ENCODE measurements at regions not wholly inside any gene's neighbourhood (a gene's known extent, or its start where the extent isn't known, plus 50 kb on each side); places are given as distances from the start of the nearest gene placed in this dataset.
A peak's percentile ranks its signal among the peaks of the same experiment; 100 is the strongest.

GRCh38 chr16:82259731-82260130 is 89.7 kb upstream of the MPHOSPH6 start:
- no peak overlapping the region for H3K4me3 Mint-ChIP-seq
- peaks cover 12% of the 10 kb centered on the region for H3K9me3 Mint-ChIP-seq
- H3K27me3 Mint-ChIP-seq: peaks cover 36% of the 10 kb centered on the region

DNA sequence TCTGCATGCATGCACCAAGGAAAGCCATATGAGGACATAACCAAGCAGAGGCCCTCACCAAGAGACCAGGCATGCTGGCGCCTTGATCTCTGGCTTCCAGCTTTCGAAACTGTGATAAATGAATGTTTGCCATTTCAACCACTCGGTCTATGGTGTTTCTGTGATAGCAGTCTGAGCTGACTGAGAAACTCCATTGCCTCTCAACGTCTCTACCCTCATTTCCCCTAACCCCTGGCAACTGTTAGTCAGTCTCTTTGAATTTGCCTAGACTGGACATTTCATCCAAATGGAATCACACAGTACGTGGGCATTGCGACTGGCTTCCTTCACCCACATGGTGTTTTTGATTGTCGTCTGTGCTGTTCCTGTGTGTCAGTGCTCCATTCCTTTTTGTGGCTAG is 88.0 kb upstream of the MPHOSPH6 start:
- no peaks in the 10 kb centered on the region for H3K36me3 Mint-ChIP-seq (ENCODE audit: low read depth)
- peaks cover 12% of the 10 kb centered on the region for H3K9me3 Mint-ChIP-seq
- H3K27me3 Mint-ChIP-seq: peaks cover 32% of the 10 kb centered on the region
- no peak for DNase-seq
- no peak overlapping the region for H3K4me3 Mint-ChIP-seq
- no peaks in the 10 kb centered on the region for H3K4me1 Mint-ChIP-seq (ENCODE audit: low read depth)
- no peak overlapping the region for H3K27ac Mint-ChIP-seq

More at GRCh38 chr16:82259731-82260130, 89.7 kb upstream of the MPHOSPH6 start:
- Mint-ChIP-seq H3K27ac (no peak overlapping the region), H3K4me1 (ENCODE audit: low read depth) (no peaks in the 10 kb centered on the region), H3K36me3 (ENCODE audit: low read depth) (no peaks in the 10 kb centered on the region)
- DNase-seq: no peak

DNA sequence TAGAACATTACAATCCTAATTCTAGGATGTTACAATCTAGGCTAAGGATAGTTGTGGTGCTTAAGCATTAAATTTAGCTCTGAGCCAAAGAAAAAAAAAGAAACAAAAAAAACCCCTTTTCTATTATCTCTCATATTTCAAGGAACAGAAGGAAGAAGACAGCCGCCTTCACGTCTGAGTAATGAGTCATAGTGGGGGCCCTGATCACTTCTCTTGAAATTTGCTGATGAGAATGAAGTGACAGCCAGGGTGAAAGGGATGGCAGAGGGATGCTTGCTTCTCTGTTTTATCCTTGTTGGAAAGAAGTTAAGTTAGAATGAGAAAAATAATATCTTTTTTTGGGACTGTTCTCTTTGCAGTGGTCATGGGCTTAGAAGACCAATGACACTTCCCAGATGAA is 82.6 kb upstream of the MPHOSPH6 start:
- H3K9me3 Mint-ChIP-seq: no peaks in the 10 kb centered on the region
- no peak for DNase-seq
- no peaks in the 10 kb centered on the region for H3K4me1 Mint-ChIP-seq (ENCODE audit: low read depth)
- H3K36me3 Mint-ChIP-seq (ENCODE audit: low read depth): no peaks in the 10 kb centered on the region
- H3K4me3 Mint-ChIP-seq: no peak overlapping the region
- peaks cover 18% of the 10 kb centered on the region for H3K27me3 Mint-ChIP-seq
- no peak overlapping the region for H3K27ac Mint-ChIP-seq

GRCh38 chr16:82248677-82249076 is 78.7 kb upstream of the MPHOSPH6 start:
- DNase-seq: no peak
- Mint-ChIP-seq H3K4me3 (no peak overlapping the region), H3K27ac (no peak overlapping the region), H3K36me3 (ENCODE audit: low read depth) (no peaks in the 10 kb centered on the region), H3K4me1 (ENCODE audit: low read depth) (no peaks in the 10 kb centered on the region), H3K27me3 (peaks cover 10% of the 10 kb centered on the region), H3K9me3 (peaks cover 7% of the 10 kb centered on the region)

DNA sequence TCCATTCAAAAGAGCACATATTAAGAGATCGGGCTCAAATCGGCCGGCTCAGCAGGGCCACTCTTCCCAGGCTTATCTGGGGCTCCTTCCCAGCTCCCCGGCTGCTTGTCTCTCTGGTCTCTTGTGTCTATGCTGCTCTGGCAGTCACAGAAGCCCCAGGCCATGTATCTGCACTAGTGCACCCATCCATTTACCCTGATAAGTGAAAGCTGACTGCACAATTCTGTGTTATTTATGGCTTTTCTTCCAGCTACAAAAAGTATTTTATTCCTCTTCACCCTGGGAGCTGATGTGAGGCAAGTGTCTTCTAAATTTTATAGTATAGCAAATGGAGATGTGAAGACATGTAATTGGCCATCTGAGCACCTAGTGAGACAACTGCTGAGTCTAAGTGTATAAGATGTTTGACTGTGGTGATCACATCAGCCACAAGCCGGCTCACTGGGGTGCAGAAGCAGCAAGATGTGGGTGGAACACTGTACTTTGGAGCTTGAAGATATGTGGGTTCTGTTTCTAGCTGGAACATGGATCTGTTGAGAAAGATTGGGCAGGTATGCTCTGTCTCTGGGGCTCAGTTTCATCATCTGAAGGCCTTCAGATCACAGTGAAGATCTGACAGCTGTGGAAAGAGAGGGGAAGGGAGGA is 78.1 kb upstream of the MPHOSPH6 start:
- no peak for DNase-seq
- peaks cover 9% of the 10 kb centered on the region for H3K9me3 Mint-ChIP-seq
- H3K4me3 Mint-ChIP-seq: no peak overlapping the region
- H3K4me1 Mint-ChIP-seq (ENCODE audit: low read depth): no peaks in the 10 kb centered on the region
- peaks cover 9% of the 10 kb centered on the region for H3K27me3 Mint-ChIP-seq
- H3K27ac Mint-ChIP-seq: no peak overlapping the region
- no peaks in the 10 kb centered on the region for H3K36me3 Mint-ChIP-seq (ENCODE audit: low read depth)

- H3K27ac Mint-ChIP-seq: no peak overlapping the region
- peaks cover 43% of the 10 kb centered on the region for H3K27me3 Mint-ChIP-seq
- peaks cover 9% of the 10 kb centered on the region for H3K9me3 Mint-ChIP-seq
- H3K4me3 Mint-ChIP-seq: no peak overlapping the region
- H3K36me3 Mint-ChIP-seq (ENCODE audit: low read depth): no peaks in the 10 kb centered on the region
- no peaks in the 10 kb centered on the region for H3K4me1 Mint-ChIP-seq (ENCODE audit: low read depth)
- no peak for DNase-seq
Observed at GRCh38 chr16:82242201-82242600, 72.2 kb upstream of the MPHOSPH6 start.

DNA sequence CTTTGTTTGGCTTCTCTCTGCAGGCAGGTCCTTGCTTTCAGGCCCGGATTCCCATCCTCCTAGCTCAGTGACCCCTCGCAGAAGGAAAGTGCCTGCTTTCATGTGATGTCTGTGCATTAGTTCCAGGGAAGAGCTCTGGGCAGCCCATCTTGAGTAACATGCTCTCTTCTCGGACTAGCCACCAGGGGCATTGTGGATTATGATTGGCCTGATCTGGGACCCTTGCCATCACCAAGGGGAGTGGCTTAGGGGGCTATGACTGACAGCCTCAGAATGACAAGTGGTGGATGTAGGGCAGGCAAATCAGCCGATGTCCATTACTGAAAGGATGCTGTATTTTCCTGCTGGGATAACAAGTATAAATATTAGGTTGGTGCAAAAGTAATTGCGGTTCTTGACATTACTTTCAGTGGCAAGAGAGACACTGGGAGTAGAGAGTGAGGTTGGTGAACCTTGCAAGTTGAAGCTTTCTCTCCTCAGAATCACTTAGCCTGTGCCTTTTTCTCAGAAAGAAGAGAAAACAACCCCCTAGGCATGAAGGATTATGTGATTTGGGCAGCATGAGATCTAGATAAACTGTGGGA is 71.5 kb upstream of the MPHOSPH6 start:
- DNase-seq: no peak
- peaks cover 9% of the 10 kb centered on the region for H3K9me3 Mint-ChIP-seq
- H3K36me3 Mint-ChIP-seq (ENCODE audit: low read depth): no peaks in the 10 kb centered on the region
- no peak overlapping the region for H3K27ac Mint-ChIP-seq
- H3K4me3 Mint-ChIP-seq: no peak overlapping the region
- no peaks in the 10 kb centered on the region for H3K4me1 Mint-ChIP-seq (ENCODE audit: low read depth)
- peaks cover 49% of the 10 kb centered on the region for H3K27me3 Mint-ChIP-seq

DNA sequence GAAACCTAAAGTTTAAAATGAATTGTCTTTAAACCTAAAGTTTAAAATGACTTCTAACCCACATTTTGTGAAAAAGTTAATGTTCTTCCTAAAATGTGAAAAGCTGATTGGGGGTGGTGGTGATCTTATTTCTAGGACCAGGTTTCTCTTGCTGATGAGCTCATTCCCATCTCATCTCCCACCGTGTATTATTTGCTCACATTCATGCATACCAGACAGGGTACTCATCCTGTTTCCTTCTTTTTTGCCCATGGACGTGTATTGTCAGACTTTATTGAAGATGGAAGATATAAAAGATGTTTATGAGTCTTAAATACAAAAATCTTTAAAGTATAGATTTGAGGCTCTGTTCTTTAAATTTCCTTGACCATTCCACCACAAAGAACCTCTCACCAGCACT is 70.1 kb upstream of the MPHOSPH6 start:
- no peak for DNase-seq
- peaks cover 57% of the 10 kb centered on the region for H3K27me3 Mint-ChIP-seq
- H3K9me3 Mint-ChIP-seq: peaks cover 9% of the 10 kb centered on the region
- peaks cover 1% of the 10 kb centered on the region for H3K4me1 Mint-ChIP-seq (ENCODE audit: low read depth)
- no peaks in the 10 kb centered on the region for H3K36me3 Mint-ChIP-seq (ENCODE audit: low read depth)
- no peak overlapping the region for H3K27ac Mint-ChIP-seq
- H3K4me3 Mint-ChIP-seq: no peak overlapping the region

GRCh38 chr16:82236875-82237274 is 66.9 kb upstream of the MPHOSPH6 start:
- DNase-seq: no peak
- H3K27me3 Mint-ChIP-seq: peaks cover 51% of the 10 kb centered on the region
- H3K9me3 Mint-ChIP-seq: no peaks in the 10 kb centered on the region
- peaks cover 1% of the 10 kb centered on the region for H3K4me1 Mint-ChIP-seq (ENCODE audit: low read depth)
- H3K27ac Mint-ChIP-seq: no peak overlapping the region
- no peaks in the 10 kb centered on the region for H3K36me3 Mint-ChIP-seq (ENCODE audit: low read depth)
- no peak overlapping the region for H3K4me3 Mint-ChIP-seq

- no peak for DNase-seq
- H3K27ac Mint-ChIP-seq: no peak overlapping the region
- no peak overlapping the region for H3K4me3 Mint-ChIP-seq
- peaks cover 1% of the 10 kb centered on the region for H3K4me1 Mint-ChIP-seq (ENCODE audit: low read depth)
- peaks cover 48% of the 10 kb centered on the region for H3K27me3 Mint-ChIP-seq
- no peaks in the 10 kb centered on the region for H3K9me3 Mint-ChIP-seq
- H3K36me3 Mint-ChIP-seq (ENCODE audit: low read depth): no peaks in the 10 kb centered on the region
Observed at GRCh38 chr16:82236415-82236814, 66.4 kb upstream of the MPHOSPH6 start.

DNA sequence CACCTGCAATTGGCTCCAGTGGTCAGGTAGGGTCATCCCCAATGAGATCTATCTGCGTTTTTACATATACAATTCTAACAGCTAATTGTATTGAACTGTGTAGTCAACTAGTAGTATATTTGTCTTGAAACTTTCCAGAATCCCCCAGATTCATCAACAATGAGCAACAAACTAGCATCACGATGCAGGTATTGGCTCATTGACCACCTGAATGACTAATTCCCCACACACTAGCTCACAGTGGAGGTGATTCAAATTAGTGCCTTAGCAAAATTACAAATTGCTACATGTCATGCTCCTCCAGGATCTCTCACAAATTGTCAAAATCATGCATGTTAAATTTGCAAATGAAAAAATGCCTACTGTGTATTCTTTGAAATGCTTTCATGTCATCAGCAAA is 62.8 kb upstream of the MPHOSPH6 start:
- no peak overlapping the region for H3K27ac Mint-ChIP-seq
- peaks cover 1% of the 10 kb centered on the region for H3K4me1 Mint-ChIP-seq (ENCODE audit: low read depth)
- H3K4me3 Mint-ChIP-seq: no peak overlapping the region
- no peaks in the 10 kb centered on the region for H3K9me3 Mint-ChIP-seq
- peaks cover 40% of the 10 kb centered on the region for H3K27me3 Mint-ChIP-seq
- H3K36me3 Mint-ChIP-seq (ENCODE audit: low read depth): no peaks in the 10 kb centered on the region
- no peak for DNase-seq

DNA sequence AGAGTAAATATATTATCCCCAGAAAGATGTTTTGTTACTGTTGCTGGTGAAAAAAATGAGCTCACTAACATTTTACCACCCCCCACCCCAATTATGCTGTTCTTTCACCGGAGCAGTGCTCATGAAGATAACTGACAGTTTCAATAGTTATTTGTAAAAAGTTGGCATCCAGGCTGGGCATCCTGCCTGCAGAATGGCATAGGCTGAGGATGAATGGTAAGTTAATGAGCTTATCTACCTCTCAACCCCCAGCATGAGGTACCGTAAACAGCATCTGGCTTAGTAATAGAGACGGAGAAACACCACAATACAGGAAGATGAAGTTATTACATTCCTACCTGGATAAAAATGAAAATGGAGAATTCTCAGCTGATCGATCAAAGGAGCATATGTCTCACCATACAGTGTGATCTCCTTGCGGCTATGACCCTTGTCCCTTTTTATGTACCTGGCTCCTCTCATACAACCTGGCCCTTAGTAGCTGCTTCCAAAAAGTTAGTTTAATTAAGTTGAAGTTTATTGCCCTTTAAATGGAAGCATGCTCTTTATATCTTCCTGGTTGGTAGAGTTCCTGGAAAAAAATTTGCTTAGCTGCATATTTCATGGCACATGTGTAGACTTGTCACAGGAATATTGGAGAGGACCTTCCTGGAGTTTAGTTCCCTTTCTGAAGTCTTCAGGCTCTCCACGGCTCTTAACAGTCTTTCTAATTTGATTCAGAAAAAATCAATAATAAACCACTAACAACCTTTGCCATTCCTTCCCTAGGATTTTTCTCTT is 61.2 kb upstream of the MPHOSPH6 start:
- no peak for DNase-seq
- no peaks in the 10 kb centered on the region for H3K4me1 Mint-ChIP-seq (ENCODE audit: low read depth)
- no peaks in the 10 kb centered on the region for H3K9me3 Mint-ChIP-seq
- peaks cover 43% of the 10 kb centered on the region for H3K27me3 Mint-ChIP-seq
- H3K36me3 Mint-ChIP-seq (ENCODE audit: low read depth): no peaks in the 10 kb centered on the region
- H3K4me3 Mint-ChIP-seq: no peak overlapping the region
- H3K27ac Mint-ChIP-seq: no peak overlapping the region

GRCh38 chr16:82229800-82230619 is 60.0 kb upstream of the MPHOSPH6 start:
- Mint-ChIP-seq H3K36me3 (ENCODE audit: low read depth) (no peaks in the 10 kb centered on the region), H3K27ac (no peak overlapping the region), H3K4me1 (ENCODE audit: low read depth) (no peaks in the 10 kb centered on the region), H3K4me3 (no peak overlapping the region), H3K27me3 (peaks cover 37% of the 10 kb centered on the region), H3K9me3 (no peaks in the 10 kb centered on the region)
- DNase-seq: peak; percentile 66

GRCh38 chr16:82226327-82226726 is 56.3 kb upstream of the MPHOSPH6 start:
- Mint-ChIP-seq H3K4me3 (no peak overlapping the region), H3K9me3 (no peaks in the 10 kb centered on the region), H3K36me3 (ENCODE audit: low read depth) (no peaks in the 10 kb centered on the region), H3K27ac (no peak overlapping the region), H3K27me3 (peaks cover 36% of the 10 kb centered on the region), H3K4me1 (ENCODE audit: low read depth) (no peaks in the 10 kb centered on the region)
- no peak for DNase-seq

Measured in activated T-cell treated with anti-CD3 and anti-CD28 coated beads, Interleukin-2, amount 50 U/mL, for 24 hours (primary cell).